ENCODE measurements at regions not wholly inside any gene's neighbourhood (a gene's known extent, or its start where the extent isn't known, plus 50 kb on each side); places are given as distances from the start of the nearest gene placed in this dataset.
"Not testable (repeated sequence)": the region's sequence is repeated elsewhere in the genome, so short reads cannot be mapped to it uniquely, and the experiment has no call there.

- Mint-ChIP-seq H3K4me3 (no peak overlapping the region), H3K27me3 (ENCODE audit: low read depth) (no peaks in the 10 kb centered on the region), H3K4me1 (ENCODE audit: low read depth) (no peaks in the 10 kb centered on the region), H3K27ac (no peak overlapping the region), H3K9me3 (no peaks in the 10 kb centered on the region), H3K36me3 (ENCODE audit: low read depth) (no peaks in the 10 kb centered on the region)
- no peak for DNase-seq (ENCODE audit: low spot score)
Observed at GRCh38 chr16:26457095-26457494, 609.6 kb upstream of the C16orf82 start.

GRCh38 chr16:26457882-26458281 is 608.8 kb upstream of the C16orf82 start:
- no peak overlapping the region for H3K4me3 Mint-ChIP-seq
- no peaks in the 10 kb centered on the region for H3K4me1 Mint-ChIP-seq (ENCODE audit: low read depth)
- no peak for DNase-seq (ENCODE audit: low spot score)
- peaks cover 6% of the 10 kb centered on the region for H3K9me3 Mint-ChIP-seq
- H3K27ac Mint-ChIP-seq: no peak overlapping the region
- H3K36me3 Mint-ChIP-seq (ENCODE audit: low read depth): no peaks in the 10 kb centered on the region
- no peaks in the 10 kb centered on the region for H3K27me3 Mint-ChIP-seq (ENCODE audit: low read depth)

- peaks cover 2% of the 10 kb centered on the region for H3K27me3 Mint-ChIP-seq (ENCODE audit: low read depth)
- H3K4me3 Mint-ChIP-seq: no peak overlapping the region
- no peaks in the 10 kb centered on the region for H3K36me3 Mint-ChIP-seq (ENCODE audit: low read depth)
- H3K27ac Mint-ChIP-seq: no peak overlapping the region
- DNase-seq (ENCODE audit: low spot score): no peak
- no peaks in the 10 kb centered on the region for H3K4me1 Mint-ChIP-seq (ENCODE audit: low read depth)
- H3K9me3 Mint-ChIP-seq: peaks cover 14% of the 10 kb centered on the region
Observed at GRCh38 chr16:26464576-26465266, 602.0 kb upstream of the C16orf82 start.

GRCh38 chr16:26474405-26474804 is 592.3 kb upstream of the C16orf82 start:
- H3K9me3 Mint-ChIP-seq: peaks cover 15% of the 10 kb centered on the region
- H3K4me3 Mint-ChIP-seq; H3K4me1 Mint-ChIP-seq (ENCODE audit: low read depth); H3K27ac Mint-ChIP-seq; DNase-seq (ENCODE audit: low spot score); H3K36me3 Mint-ChIP-seq (ENCODE audit: low read depth): not testable (repeated sequence)
- H3K27me3 Mint-ChIP-seq (ENCODE audit: low read depth): peaks cover 10% of the 10 kb centered on the region

GRCh38 chr16:26475596-26475995 is 591.1 kb upstream of the C16orf82 start:
- H3K9me3 Mint-ChIP-seq: peaks cover 17% of the 10 kb centered on the region
- H3K27me3 Mint-ChIP-seq (ENCODE audit: low read depth): peaks cover 12% of the 10 kb centered on the region
- no peaks in the 10 kb centered on the region for H3K36me3 Mint-ChIP-seq (ENCODE audit: low read depth)
- no peak overlapping the region for H3K27ac Mint-ChIP-seq
- no peak overlapping the region for H3K4me3 Mint-ChIP-seq
- DNase-seq (ENCODE audit: low spot score): no peak
- H3K4me1 Mint-ChIP-seq (ENCODE audit: low read depth): no peaks in the 10 kb centered on the region

- Mint-ChIP-seq H3K4me3 (no peak overlapping the region), H3K27ac (no peak overlapping the region), H3K27me3 (ENCODE audit: low read depth) (peaks cover 17% of the 10 kb centered on the region), H3K9me3 (no peaks in the 10 kb centered on the region), H3K4me1 (ENCODE audit: low read depth) (no peaks in the 10 kb centered on the region), H3K36me3 (ENCODE audit: low read depth) (no peaks in the 10 kb centered on the region)
- no peak for DNase-seq (ENCODE audit: low spot score)
Observed at GRCh38 chr16:26491101-26491670, 575.5 kb upstream of the C16orf82 start.

- no peak for DNase-seq (ENCODE audit: low spot score)
- H3K27me3 Mint-ChIP-seq (ENCODE audit: low read depth): peaks cover 17% of the 10 kb centered on the region
- no peak overlapping the region for H3K27ac Mint-ChIP-seq
- H3K9me3 Mint-ChIP-seq: no peaks in the 10 kb centered on the region
- no peaks in the 10 kb centered on the region for H3K4me1 Mint-ChIP-seq (ENCODE audit: low read depth)
- H3K36me3 Mint-ChIP-seq (ENCODE audit: low read depth): no peaks in the 10 kb centered on the region
- no peak overlapping the region for H3K4me3 Mint-ChIP-seq
Observed at GRCh38 chr16:26491962-26492361, 574.8 kb upstream of the C16orf82 start.

- Mint-ChIP-seq H3K27me3 (ENCODE audit: low read depth) (peaks cover 12% of the 10 kb centered on the region), H3K36me3 (ENCODE audit: low read depth) (no peaks in the 10 kb centered on the region), H3K4me1 (ENCODE audit: low read depth) (no peaks in the 10 kb centered on the region)
Observed at GRCh38 chr16:26493751-26494150, 573.0 kb upstream of the C16orf82 start.

GRCh38 chr16:26497896-26498295 is 568.8 kb upstream of the C16orf82 start:
- no peak for DNase-seq (ENCODE audit: low spot score)
- peaks cover 17% of the 10 kb centered on the region for H3K27me3 Mint-ChIP-seq (ENCODE audit: low read depth)
- no peak overlapping the region for H3K27ac Mint-ChIP-seq
- no peaks in the 10 kb centered on the region for H3K36me3 Mint-ChIP-seq (ENCODE audit: low read depth)
- no peaks in the 10 kb centered on the region for H3K4me1 Mint-ChIP-seq (ENCODE audit: low read depth)
- H3K4me3 Mint-ChIP-seq: no peak overlapping the region
- H3K9me3 Mint-ChIP-seq: no peaks in the 10 kb centered on the region

More at GRCh38 chr16:26493751-26494150, 573.0 kb upstream of the C16orf82 start:
- Mint-ChIP-seq H3K4me3 (no peak overlapping the region), H3K9me3 (no peaks in the 10 kb centered on the region), H3K27ac (no peak overlapping the region)
- no peak for DNase-seq (ENCODE audit: low spot score)

- Mint-ChIP-seq H3K4me3 (no peak overlapping the region), H3K4me1 (ENCODE audit: low read depth) (no peaks in the 10 kb centered on the region), H3K27me3 (ENCODE audit: low read depth) (peaks cover 12% of the 10 kb centered on the region), H3K36me3 (ENCODE audit: low read depth) (no peaks in the 10 kb centered on the region), H3K27ac (no peak overlapping the region), H3K9me3 (no peaks in the 10 kb centered on the region)
- DNase-seq (ENCODE audit: low spot score): no peak
Observed at GRCh38 chr16:26500326-26500725, 566.4 kb upstream of the C16orf82 start.

GRCh38 chr16:26505496-26505895 is 561.2 kb upstream of the C16orf82 start:
- H3K36me3 Mint-ChIP-seq (ENCODE audit: low read depth): no peaks in the 10 kb centered on the region
- H3K9me3 Mint-ChIP-seq: no peaks in the 10 kb centered on the region
- no peak overlapping the region for H3K27ac Mint-ChIP-seq
- no peaks in the 10 kb centered on the region for H3K4me1 Mint-ChIP-seq (ENCODE audit: low read depth)
- DNase-seq (ENCODE audit: low spot score): no peak
- H3K27me3 Mint-ChIP-seq (ENCODE audit: low read depth): peaks cover 9% of the 10 kb centered on the region
- no peak overlapping the region for H3K4me3 Mint-ChIP-seq

GRCh38 chr16:26508946-26509345 is 557.8 kb upstream of the C16orf82 start:
- H3K9me3 Mint-ChIP-seq; H3K4me3 Mint-ChIP-seq; H3K27me3 Mint-ChIP-seq (ENCODE audit: low read depth); H3K36me3 Mint-ChIP-seq (ENCODE audit: low read depth); DNase-seq (ENCODE audit: low spot score); H3K4me1 Mint-ChIP-seq (ENCODE audit: low read depth); H3K27ac Mint-ChIP-seq: not testable (repeated sequence)

GRCh38 chr16:26510924-26511323 is 555.8 kb upstream of the C16orf82 start:
- H3K27me3 Mint-ChIP-seq (ENCODE audit: low read depth): peaks cover 9% of the 10 kb centered on the region
- DNase-seq (ENCODE audit: low spot score): no peak
- H3K4me3 Mint-ChIP-seq: no peak overlapping the region
- H3K27ac Mint-ChIP-seq: no peak overlapping the region
- H3K36me3 Mint-ChIP-seq (ENCODE audit: low read depth): no peaks in the 10 kb centered on the region
- no peaks in the 10 kb centered on the region for H3K4me1 Mint-ChIP-seq (ENCODE audit: low read depth)
- H3K9me3 Mint-ChIP-seq: no peaks in the 10 kb centered on the region

- no peaks in the 10 kb centered on the region for H3K9me3 Mint-ChIP-seq
- H3K4me1 Mint-ChIP-seq (ENCODE audit: low read depth): no peaks in the 10 kb centered on the region
- no peak for DNase-seq (ENCODE audit: low spot score)
- H3K4me3 Mint-ChIP-seq: no peak overlapping the region
- H3K27me3 Mint-ChIP-seq (ENCODE audit: low read depth): peaks cover 9% of the 10 kb centered on the region
- H3K36me3 Mint-ChIP-seq (ENCODE audit: low read depth): no peaks in the 10 kb centered on the region
- H3K27ac Mint-ChIP-seq: no peak overlapping the region
Observed at GRCh38 chr16:26511463-26511862, 555.3 kb upstream of the C16orf82 start.

- Mint-ChIP-seq H3K4me3 (no peak overlapping the region), H3K27ac (no peak overlapping the region)
Observed at GRCh38 chr16:26521626-26522025, 545.1 kb upstream of the C16orf82 start.

More at GRCh38 chr16:26521626-26522025, 545.1 kb upstream of the C16orf82 start:
- Mint-ChIP-seq H3K4me1 (ENCODE audit: low read depth) (no peaks in the 10 kb centered on the region), H3K27me3 (ENCODE audit: low read depth) (peaks cover 13% of the 10 kb centered on the region), H3K36me3 (ENCODE audit: low read depth) (no peaks in the 10 kb centered on the region), H3K9me3 (no peaks in the 10 kb centered on the region)
- DNase-seq (ENCODE audit: low spot score): no peak

Data from T-helper 2 cell treated with Interferon-gamma antibody and Interleukin-4, amounts not matched to agents 5 μg/mL and 100 μg/mL, for 36 hours (primary cell).